ENCODE measurements at regions not wholly inside any gene's neighbourhood (a gene's known extent, or its start where the extent isn't known, plus 50 kb on each side); places are given as distances from the start of the nearest gene placed in this dataset.
"Not testable (repeated sequence)": the region's sequence is repeated elsewhere in the genome, so short reads cannot be mapped to it uniquely, and the experiment has no call there.

DNA sequence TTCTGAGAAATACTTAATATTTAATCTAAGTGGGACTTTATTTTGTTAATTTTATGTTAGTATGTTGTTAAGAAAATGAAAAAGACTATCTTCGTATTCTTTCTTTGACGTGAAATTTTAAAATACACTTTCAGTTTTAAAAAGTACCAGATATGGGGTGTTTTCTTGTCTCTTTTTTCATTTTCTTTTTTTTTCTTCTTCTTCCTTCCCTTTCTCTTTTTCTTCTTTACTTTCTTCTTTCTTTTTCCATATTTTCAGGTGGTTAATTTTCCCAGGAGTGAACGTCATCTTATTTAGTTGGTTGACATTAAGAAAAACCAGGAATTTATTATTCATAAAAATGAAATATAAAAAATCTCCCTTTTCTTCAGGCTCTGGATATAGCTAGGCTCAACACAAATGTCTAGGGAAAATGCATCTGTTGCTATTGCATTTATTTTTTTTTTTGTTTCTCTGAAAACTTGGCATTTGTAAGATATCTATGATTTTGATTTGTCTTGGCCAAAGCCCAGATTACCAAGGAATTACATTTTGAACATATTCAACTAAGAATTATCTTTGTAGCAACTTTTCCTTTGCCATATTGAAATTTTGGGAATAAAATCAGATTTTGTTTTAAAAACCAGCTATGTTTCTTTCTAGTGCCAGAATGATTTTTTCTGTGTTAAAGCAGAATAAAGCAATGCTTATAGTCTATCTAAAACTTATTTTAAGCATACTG lies 241.3 kb upstream of the FOXP2 start:
- DNase-seq = no peak

DNA sequence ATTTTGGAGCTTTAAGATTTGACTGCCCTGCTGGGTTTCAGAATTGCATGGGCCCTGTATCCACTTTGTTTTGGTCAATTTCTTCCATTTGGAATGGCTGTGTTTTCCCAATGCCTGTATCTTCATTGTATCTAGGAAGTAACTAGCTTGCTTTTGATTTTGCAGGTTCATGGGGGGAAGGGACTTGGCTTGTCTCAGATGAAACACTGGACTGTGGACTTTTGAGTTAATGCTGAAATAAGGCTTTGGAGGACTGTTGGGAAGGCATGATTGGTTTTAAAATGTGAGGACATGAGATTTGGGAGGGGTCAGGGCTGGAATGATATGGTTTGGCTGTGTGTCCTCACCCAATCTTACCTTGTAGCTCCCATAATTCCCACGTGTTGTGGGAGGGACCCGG lies 245.2 kb upstream of the FOXP2 start:
- not testable (repeated sequence) for DNase-seq

DNA sequence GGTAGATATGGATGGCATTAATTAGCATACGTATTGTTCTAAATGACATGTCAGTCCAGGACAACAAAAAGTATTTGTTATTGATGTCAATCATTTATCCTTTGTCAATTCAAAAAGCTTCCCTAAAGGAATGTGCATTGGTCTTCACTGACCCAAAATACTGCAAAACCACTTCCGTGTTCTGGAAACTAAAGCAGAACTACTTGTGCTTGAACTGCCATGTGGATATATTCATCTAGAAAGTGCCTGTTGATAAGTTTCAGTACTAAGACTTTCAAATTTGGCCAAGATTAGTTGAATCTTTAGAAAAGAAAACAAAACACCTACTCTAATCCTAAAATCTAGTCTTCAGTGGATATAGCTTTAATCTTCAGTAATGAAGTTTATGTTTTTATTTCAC lies 242.1 kb upstream of the PPP1R3A start:
- DNase-seq = no peak

DNA sequence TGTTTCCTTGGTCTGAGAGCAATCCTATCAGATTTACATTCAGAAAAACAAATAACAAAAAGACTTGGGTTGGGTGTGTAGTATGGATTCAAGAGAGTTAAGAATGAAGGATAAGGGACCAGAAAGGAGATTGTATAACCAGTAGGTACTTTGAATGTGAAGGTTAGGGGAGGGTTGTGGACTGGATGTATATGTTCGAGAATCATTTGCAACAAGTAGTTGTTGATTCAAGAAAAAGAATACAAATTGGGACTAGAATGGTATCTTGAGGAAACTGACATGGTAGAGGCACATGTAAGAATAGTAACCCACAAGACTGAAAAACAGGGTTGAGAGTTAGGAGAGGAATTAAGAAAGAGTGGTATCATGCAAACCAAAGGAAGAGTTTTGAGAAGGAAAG lies 240.0 kb upstream of the PPP1R3A start:
- DNase-seq = no peak

DNA sequence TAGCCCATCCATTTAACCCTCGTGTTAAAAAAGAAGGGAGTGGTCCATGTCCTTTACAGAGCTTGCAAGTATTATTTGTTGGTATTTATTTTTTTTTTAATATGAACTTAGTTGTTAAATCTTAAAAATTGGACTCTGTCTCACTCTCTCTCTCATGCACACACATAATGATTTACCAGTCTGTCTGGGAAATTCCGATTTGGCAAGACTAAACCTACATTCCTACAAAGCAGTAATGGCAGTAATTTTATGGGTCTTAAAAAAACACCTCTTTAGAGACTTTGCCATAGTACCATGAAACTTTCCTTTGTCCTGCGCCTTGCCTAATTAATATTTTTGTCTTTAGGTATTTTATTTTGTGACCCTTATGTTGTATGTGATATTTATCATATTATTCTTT lies 239.5 kb upstream of the PPP1R3A start:
- DNase-seq = no peak

DNA sequence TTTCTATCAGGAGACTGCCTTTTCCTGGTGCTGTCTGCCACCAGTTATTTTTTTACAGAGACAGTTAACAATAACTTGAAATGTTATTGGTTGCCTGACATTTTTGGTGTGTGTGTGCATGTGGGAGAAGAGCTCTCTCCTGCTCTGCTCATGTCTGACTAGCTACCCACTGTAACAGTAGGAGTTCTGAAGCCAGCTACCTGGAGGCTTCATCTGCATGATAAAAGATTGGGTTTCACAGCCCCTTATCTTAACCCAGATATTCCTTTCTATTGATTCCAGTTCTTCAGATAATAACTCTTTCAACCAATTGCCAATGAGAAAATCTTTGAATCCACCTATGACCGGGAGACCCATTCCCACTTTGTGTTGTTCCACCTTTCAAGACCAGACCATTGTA lies 237.4 kb upstream of the PPP1R3A start:
- no peak for DNase-seq

DNA sequence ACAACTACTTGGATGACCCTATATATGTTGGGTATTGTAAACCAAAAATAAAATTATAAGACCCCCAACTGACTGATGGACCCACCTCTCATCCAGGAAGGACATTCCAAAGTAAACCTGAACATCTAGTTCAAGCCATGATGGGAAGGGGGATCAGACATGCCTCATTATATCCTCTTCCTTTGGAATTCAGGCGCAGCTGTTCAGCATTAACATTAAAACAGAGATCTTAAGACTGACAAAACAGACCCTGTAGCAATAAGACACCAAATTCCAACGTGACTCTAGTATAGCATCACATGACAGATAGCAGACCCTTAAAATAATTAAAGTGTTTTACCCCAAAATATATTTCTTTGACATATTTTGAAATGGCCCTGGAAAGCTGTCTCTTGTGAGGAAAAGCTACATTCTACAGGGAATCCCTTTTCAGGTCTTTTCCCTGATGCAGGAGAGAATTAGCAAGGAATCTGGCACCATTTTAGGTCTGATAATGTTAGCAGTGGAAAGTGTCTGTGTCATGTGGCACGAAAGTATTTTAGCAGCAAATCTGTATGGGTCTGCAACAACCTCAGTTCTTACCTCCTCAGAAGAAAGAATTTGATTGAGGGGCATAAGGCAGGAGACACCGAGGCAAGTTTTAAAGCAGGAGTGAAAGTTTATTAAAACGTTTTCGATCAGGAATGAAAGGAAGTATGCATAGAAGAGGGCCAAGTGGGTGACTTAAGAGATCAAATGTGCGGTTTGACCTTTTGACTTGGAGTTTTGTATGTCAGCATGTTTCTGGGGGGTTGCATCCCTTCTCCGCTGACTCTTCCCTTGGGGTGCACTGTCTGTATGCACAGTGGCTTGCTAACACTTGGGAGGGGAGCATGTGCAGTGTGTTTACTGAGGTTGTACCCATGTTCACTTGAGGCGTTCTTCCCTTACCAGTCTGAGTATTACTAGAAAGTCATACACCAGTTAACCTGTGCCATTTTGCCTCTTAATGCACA lies 236.6 kb upstream of the PPP1R3A start:
- no peak for DNase-seq

DNA sequence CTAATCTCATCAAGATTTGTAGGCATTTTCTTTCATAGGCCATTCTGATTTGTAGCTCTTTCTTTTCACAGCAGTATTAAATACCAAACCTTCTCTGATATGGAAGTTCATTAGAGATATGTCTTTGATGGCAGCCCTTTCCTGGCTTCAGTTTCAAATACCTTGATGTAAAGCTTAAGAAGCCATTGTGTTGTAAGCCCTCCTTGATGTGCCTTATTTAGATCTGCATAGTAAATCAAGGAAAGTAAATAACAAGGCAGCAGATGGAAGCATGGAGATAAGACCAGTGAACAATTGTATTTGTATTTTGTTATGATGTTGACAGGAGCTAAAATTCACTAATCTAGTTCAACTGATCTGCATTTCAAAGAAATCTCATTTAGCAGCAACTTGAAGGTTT lies 234.9 kb upstream of the PPP1R3A start:
- no peak for DNase-seq

DNA sequence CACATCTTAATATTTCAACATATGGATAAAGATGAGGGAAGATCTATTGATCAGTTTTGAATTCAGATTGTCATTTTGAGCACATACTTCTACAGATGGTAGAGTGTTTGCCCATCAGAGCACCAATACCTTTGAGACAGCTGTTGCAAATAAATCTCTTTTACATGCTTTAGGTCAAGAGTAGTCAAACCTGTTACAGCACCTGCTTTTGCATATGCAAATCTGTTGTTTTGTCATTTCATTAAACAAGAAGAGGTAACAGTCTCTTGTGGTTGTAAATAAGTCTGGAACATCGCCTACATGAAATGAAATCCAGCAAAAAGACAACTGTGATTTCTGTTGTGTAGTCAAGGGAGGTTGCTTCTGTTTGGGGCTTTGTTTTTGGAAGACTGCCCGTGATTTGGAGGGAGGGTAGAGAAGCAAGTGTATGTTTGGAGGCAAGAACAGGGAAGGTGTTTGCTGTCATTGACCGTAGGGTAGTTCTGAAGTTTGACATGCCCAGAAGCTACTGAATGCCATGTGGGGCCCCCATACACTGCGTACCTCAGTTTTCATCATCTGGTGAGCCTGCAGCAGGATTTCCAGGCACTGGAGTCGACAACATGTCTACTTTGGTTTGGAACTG lies 233.6 kb upstream of the PPP1R3A start:
- no peak for DNase-seq

DNA sequence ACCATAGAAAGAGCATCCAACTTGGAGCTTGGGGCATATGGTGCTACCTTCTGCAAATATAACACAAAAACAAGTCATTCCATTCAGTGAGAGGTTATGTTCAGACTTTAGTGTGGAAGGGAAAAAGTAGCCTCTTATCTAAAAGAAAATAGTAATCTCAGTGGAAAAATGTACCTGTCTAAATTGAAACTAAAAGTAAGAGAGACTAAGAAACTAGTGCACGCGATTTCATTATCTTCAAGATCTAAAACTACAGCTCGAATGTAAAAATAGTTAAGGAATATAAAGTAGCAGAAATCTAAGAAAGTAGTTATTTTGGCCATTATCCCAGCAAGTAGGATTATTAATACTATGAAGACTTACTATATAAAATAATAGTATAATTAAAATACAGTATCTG lies 233.0 kb upstream of the PPP1R3A start:
- no peak for DNase-seq

DNA sequence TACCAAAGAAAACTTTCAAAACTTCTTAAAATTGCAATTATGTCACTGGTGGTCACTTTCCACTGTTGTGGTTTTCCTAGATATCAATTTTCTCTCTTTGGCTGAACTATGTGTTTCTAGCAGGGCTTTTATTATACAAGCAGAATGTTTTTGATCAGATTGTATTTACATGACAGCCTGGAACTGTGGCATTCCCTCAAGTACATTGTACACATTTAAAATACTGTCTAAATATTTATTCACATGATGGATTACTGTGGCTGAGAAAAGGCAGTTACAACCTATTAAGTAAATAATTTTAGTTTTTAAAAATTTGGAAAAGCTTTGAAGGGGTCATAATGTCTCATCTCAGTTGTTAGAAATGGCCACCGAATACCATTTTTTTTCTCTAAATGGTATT lies 231.9 kb upstream of the PPP1R3A start:
- DNase-seq = no peak

DNA sequence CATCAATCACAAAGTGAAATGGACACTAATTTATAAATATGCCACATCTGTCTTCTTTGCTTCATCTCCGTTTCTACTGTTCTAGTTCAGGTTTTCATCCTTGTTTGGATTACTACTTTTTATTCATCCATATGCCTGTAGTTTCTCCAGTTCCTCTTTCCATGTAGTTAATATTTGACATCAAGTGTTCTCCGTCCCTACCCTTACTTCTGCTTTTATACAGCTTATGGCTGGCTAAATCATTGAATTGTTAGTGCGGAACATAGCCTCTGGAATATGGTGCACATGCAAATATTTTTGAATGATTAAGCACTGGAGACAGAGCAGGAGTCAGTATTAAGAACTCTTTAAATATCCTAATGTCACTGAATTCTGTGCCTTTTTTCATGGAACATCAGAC lies 230.0 kb upstream of the PPP1R3A start:
- no peak for DNase-seq

DNA sequence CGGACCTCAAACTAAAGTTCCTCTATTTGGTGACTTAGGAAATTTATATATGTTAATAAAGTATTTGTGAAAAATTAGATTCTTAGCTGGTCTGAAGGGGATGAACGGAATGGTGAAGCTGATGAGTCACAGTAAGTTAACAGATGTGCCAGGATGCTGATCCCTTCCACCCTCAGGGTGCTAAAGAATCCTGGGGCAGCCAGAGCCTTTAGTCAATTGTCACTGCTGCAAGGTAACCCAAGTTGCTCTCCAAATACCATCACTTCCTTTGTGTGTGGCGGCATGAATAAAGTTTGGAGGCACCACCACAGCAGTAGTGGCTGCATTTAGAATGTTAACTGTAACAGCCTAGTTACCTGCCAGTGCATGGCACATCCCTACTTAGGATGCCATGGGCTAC lies 222.6 kb upstream of the PPP1R3A start:
- DNase-seq = no peak

DNA sequence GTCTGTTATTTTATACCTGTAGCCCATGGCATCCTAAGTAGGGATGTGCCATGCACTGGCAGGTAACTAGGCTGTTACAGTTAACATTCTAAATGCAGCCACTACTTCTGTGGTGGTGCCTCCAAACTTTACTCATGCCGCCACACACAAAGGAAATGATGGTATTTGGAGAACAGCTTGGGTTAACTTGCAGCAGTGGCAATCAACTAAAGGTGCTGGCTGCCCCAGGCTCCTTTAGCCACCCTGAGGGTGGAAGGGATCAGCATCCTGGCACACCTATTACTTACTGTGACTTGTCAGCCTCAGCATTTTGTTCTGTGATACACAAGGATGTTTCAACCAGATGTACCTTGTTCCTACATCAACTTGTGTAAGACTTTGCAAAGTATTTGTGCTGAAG lies 221.8 kb upstream of the PPP1R3A start:
- DNase-seq = no peak

DNA sequence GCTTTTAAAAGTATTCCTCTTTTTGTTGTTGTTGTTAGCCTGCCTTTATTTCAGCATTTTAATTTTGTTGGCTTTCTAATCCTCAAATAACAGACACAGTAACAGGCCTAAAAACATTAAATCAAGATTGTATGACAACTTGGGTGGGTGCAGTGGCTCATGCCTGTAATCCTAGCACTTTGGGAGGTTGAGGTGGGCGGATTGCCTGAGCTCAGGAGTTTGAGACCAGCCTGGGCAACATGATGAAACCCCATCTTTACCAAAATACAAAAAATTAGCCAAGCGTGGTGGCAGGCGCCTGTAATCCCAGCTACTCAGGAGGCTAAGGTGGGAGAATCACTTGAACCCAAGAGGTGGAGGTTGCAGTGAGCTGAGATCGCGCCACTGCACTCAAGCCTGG lies 220.9 kb upstream of the PPP1R3A start:
- not testable (repeated sequence) for DNase-seq

DNA sequence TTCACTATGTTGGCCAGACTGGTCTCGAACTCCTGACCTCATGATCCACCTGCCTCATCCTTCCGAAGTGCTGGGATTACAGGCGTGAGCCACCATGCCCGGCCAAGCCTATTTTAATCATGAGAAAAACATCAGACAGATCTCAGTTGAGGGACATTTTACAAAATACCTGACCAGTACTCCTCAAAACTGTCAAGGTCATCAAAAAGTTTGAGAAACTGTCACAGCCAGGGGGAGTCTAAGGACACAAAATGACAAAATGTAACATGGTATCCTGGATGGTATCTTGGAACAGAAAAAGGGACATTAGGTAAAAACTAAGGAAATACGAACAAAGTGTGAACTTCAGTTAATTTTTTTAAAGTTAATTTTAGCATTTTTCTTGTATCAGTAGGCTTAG lies 219.8 kb upstream of the PPP1R3A start:
- no peak for DNase-seq

DNA sequence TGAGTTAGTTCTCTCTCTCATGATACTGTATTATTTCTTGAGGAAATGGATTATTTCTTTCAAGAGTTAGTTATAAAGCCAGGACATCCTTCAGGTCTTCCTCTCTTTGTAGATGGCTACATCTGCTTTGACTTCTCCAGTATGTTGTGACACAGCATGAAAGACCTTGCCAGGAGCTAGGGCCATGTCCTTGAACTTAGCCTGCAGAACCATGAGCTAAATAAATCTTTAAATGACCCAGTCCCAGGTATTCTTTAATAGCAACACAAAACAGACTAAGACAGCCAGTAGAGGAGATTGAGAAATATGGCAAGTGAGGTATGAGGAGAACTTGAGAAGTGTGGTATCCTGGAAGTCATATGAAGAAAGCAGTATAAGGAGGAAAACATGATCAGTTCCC lies 214.9 kb upstream of the PPP1R3A start:
- no peak for DNase-seq

DNA sequence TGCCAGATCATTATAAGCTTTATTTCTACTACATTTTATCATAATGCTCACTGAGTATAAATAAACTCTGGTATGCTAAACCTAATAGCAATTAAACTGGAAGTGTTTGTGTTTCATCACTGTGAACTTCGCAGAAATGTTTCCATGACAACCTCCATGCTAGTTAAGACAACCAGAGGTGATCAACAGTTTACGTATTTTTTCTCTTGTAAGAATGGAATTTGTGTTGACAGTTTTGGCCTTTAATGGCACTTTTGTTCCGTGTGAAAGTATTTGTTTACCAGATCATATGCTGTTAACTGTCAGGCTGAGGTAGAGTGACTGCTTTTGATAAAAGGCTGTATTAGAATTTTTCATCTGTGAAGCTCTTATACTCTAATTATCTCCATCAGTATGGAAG lies 212.1 kb upstream of the PPP1R3A start:
- no peak for DNase-seq

DNA sequence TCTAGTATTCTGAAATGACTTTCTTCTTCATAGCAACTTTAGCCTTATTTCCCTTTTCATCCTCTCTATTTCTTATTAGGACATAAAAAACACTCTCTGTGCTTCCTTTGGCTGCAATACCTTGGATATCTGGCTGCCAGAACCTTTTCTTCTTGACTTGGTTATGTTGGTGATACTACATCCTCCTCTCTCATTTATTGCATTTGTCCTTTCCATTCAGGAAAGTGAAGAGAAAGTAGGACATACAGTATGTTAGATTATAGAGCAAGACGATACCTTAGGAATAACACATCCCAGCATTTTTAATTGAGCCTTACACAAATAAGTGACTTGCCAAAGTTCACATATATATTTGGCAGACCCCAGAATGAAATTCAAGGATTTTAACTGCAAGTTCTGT lies 210.1 kb upstream of the PPP1R3A start:
- DNase-seq = no peak

DNA sequence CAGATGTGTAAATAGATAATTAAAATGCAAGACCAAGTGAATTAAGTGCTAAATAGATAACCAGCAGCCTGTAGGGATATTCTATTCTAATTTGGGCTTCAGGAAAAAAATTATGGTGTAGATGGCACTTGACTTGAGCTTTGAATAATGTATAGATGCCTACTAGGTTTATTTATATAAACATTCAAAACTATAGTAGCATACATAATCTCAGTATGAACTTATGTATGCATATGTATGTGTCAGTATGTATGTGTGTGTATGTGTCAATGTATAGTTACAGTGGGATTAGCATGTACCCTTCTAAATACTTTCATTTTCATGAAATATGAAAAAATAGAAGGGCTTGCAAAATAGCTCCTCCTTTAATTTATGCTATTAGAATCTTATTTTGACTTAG lies 207.3 kb upstream of the PPP1R3A start:
- DNase-seq = no peak

DNA sequence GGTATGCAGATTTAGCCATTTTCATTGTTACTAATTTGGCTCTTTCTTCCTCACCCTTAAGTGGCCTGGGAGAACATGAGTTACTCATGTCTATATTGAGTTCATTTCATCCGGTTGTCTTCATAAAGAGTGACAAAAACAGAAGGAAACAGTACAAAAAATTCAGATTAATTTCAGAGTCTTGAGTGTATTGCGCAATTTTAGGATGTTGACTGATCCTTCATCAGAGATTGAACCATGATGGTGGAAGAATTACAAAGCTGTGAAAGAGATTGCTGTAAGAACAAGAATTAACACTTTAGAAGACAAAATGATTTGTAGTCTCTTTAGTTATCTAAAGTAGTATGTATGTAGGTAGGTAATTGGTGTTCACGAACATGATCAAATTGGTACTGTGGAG lies 194.0 kb upstream of the PPP1R3A start:
- no peak for DNase-seq

DNA sequence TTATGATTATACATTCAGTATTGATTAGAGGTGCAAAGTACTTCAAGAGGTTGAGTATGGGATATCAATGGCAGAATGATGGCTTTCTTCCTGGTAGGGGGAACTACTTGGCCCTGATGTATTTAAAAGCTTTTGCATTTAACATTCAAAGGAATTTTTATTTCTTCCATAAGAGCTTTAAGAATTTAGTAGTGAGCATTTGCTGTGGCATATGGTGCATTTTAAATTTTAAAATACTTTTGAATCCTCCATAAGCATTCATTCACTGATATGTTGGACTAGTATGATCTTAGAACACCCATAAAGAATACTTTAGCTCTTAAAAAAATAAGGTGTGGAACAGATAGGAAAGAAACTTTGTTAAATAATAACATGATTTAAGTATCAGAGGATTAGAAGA lies 191.9 kb upstream of the PPP1R3A start:
- DNase-seq = no peak

DNA sequence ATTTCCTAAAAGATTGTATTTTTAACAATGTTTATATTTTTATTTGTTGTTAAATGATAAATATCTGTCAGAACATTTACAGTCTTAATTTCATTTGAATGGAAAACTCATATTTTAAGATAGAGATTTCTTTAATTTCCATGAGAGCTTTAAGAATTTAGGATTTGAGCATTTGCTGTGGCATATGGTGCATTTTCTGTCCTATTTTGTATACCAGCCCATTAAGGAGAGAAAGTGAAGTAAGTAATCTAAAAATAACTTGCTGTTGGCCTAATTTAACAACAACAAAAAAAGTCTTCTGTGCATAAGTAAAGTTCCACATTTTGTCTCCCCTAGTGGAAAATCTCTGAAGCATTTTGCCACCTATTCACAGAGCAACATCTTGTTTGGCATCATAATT lies 190.9 kb upstream of the PPP1R3A start:
- DNase-seq = no peak

DNA sequence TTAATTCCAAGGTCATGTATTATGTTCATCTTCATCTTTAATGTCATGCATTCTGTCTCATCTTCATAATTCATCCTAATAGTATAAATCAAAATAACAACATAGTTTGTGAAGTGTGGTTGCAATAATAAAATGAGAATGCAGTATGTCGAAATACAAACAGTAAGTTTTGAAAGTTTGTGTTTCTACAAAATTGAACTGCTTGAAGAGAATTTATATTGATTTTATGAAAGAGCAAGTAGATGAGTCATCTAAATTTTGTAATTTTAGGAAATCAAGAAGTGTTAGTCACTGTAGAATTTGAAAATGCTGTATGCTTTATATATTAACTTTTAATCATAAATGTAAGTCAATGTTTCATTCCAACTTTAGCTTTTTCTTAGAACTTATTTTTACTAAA lies 190.5 kb upstream of the PPP1R3A start:
- no peak for DNase-seq

Measured in amniotic stem cell (primary cell).